Endothelial cell of umbilical vein (primary cell): ENCODE measurements at regions not wholly inside any gene's neighbourhood (a gene's known extent, or its start where the extent isn't known, plus 50 kb on each side); places are given as distances from the start of the nearest gene placed in this dataset.

Source experiments
- BruUV-seq: library from RNA; stranded (reverse); fragments of 400-500 nt; replicated peaks from 2 replicates; lab custom pipeline; 2021; lab: Mats Ljungman, UMichigan
- CTCF ChIA-PET: fragments of 300-600, 350-600 bp; sonication (Branson Sonifier 250); formaldehyde crosslinking; loops from one replicate; lab custom pipeline; 2021; ENCODE audit warnings: antibody characterized with exemption, inconsistent platforms; lab: Charles Lee
- POLR2A ChIA-PET: fragments of 300-600, 350-600 bp; sonication (Branson Sonifier 250); formaldehyde crosslinking; loops from one replicate; lab custom pipeline; 2021; ENCODE audit warnings: antibody characterized with exemption, inconsistent platforms; lab: Charles Lee
- DNase-seq: peaks from one replicate; pipeline ENCODE4 v3.0.0-alpha.2; 2011; ENCODE audit warnings: low read depth, low spot score
- FAIRE-seq: peaks from 2 replicates; lab custom pipeline; 2011; peaks lifted over from hg19 to GRCh38; lab: Jason Lieb, UNC
- H2AFZ ChIP-seq: 2 replicates; pipeline ENCODE4 v1.6.0; 2012; ENCODE audit warnings: low read depth, low read length, control low read depth, inconsistent platforms
- H3K27ac ChIP-seq: 2 replicates; pipeline ENCODE4 v1.5.1; 2011; ENCODE audit warnings: low read depth, mild to moderate bottlenecking, control low read depth, low read length, moderate library complexity; ENCODE audit not compliant: insufficient read depth
- H3K27me3 ChIP-seq, 2 experiments: 2 replicates each; pipeline versions ENCODE4 v1.6.0 to v1.6.1; 2011; ENCODE audit warnings: low read length in 2 of 2, mixed read lengths in 1 of 2; ENCODE audit not compliant: control insufficient read depth in 2 of 2, insufficient read depth in 2 of 2
- H3K36me3 ChIP-seq, 2 experiments: 2 replicates in 1 of 2; 3 replicates in 1 of 2; pipeline ENCODE4 v1.5.1; 2011; ENCODE audit warnings: low read length in 2 of 2, mild to moderate bottlenecking in 1 of 2, moderate library complexity in 1 of 2; ENCODE audit not compliant: control insufficient read depth in 2 of 2, insufficient read depth in 2 of 2; ENCODE audit errors: extremely low read depth in 1 of 2
- H3K4me1 ChIP-seq: 3 replicates; pipeline ENCODE4 v1.5.1; 2011; ENCODE audit warnings: mild to moderate bottlenecking, low read length; ENCODE audit not compliant: control insufficient read depth, insufficient read depth; ENCODE audit errors: extremely low read depth
- H3K4me2 ChIP-seq: 2 replicates; pipeline ENCODE4 v1.6.1; 2011; ENCODE audit warnings: low read length, control low read depth, mixed read lengths; ENCODE audit not compliant: insufficient read depth
- H3K4me3 ChIP-seq, 3 experiments: fragments of 200-600 bp in 1 of 3; sonication (generic), shearing (Covaris generic) in 1 of 3; replicated peaks in 1 of 3; 2 replicates each; pipeline ENCODE4 v1.5.1; 2011 to 2016; ENCODE audit warnings: control low read depth in 3 of 3, low read length in 3 of 3, mild to moderate bottlenecking in 2 of 3, inconsistent platforms in 1 of 3, low read depth in 1 of 3, moderate library complexity in 1 of 3; ENCODE audit not compliant: insufficient read depth in 1 of 3
- H3K79me2 ChIP-seq: 2 replicates; pipeline ENCODE4 v1.6.0; 2012; ENCODE audit warnings: low read length, inconsistent platforms; ENCODE audit not compliant: control insufficient read depth, insufficient read depth
- H3K9ac ChIP-seq: replicated peaks from 2 replicates; pipeline ENCODE3; 2011; ENCODE audit warnings: low read length, control low read depth; ENCODE audit not compliant: insufficient read depth; ENCODE audit errors: extremely low read depth
- H3K9me1 ChIP-seq: replicated peaks from 3 replicates; pipeline ENCODE4 v1.6.0; 2011; ENCODE audit warnings: mild to moderate bottlenecking, low read length; ENCODE audit not compliant: control insufficient read depth, insufficient read depth; ENCODE audit errors: extremely low read depth
- H3K9me3 ChIP-seq: replicated peaks from 2 replicates; pipeline ENCODE4 v1.5.1; 2012; ENCODE audit warnings: low read length, inconsistent platforms; ENCODE audit not compliant: control insufficient read depth, insufficient read depth
- H4K20me1 ChIP-seq: replicated peaks from 2 replicates; pipeline ENCODE3; 2011; ENCODE audit warnings: mild to moderate bottlenecking, low read length; ENCODE audit not compliant: control insufficient read depth, insufficient read depth; ENCODE audit errors: extremely low read depth
- EZH2 ChIP-seq: IDR thresholded peaks from 2 replicates; pipeline ENCODE4 v1.6.1; 2012; ENCODE audit warnings: borderline replicate concordance, low read depth, mild to moderate bottlenecking, moderate library complexity, low read length, inconsistent platforms; ENCODE audit not compliant: severe bottlenecking
- FOS ChIP-seq: IDR thresholded peaks from 2 replicates; pipeline ENCODE4 v1.6.1; 2011; ENCODE audit warnings: mild to moderate bottlenecking, low read length, moderate library complexity, borderline replicate concordance; ENCODE audit not compliant: insufficient read depth
- GATA2 ChIP-seq: IDR thresholded peaks from 2 replicates; pipeline ENCODE4 v1.7.0; 2011; ENCODE audit warnings: low read depth, mild to moderate bottlenecking, moderate library complexity, mixed read lengths, low read length; ENCODE audit not compliant: insufficient read length, insufficient read depth
- JUN ChIP-seq: IDR thresholded peaks from 2 replicates; pipeline ENCODE4 v1.6.1; 2011; ENCODE audit warnings: borderline replicate concordance, low read depth; ENCODE audit not compliant: insufficient read length, insufficient read depth
- MYC ChIP-seq: IDR thresholded peaks from one replicate; pipeline ENCODE4 v1.6.1; 2011; ENCODE audit warnings: mild to moderate bottlenecking, low read depth, low read length
- POLR2A ChIP-seq: IDR thresholded peaks from 2 replicates; pipeline ENCODE4 v1.6.1; 2012; ENCODE audit warnings: low read depth, mild to moderate bottlenecking, control low read depth, low read length
- POLR2AphosphoS5 ChIP-seq: IDR thresholded peaks from 2 replicates; pipeline ENCODE4 v1.6.1; 2012; ENCODE audit warnings: low read depth, mild to moderate bottlenecking, control low read depth, low read length, moderate library complexity; ENCODE audit not compliant: insufficient read depth
- dilution Hi-C: fragments of 300-500 bp; cut with MboI; formaldehyde crosslinking; loops from one replicate; pipeline ENCODE4 v1.15.0; 2019; ENCODE audit warnings: low sequenced_read_pairs; ENCODE audit not compliant: extremely low pct_ligation_motif_present
- intact Hi-C: fragments of 100-400 bp; cut with micrococcal nuclease; formaldehyde crosslinking; loops from one replicate; pipeline ENCODE4 v1.10.0; 2022
- TF ChIP-seq, protein P1 (sequence below): IDR thresholded peaks from 2 replicates; pipeline ENCODE4 v1.6.1; 2011; ENCODE audit not compliant: insufficient read depth, insufficient read length
- TF ChIP-seq, protein P2 (sequence below), 2 donors: IDR thresholded peaks; 1 replicate in 1 of 2; 2 replicates in 1 of 2; pipeline ENCODE4 v1.5.1; 2011; ENCODE audit warnings: low read length in 2 of 2, mild to moderate bottlenecking in 2 of 2, moderate library complexity in 2 of 2, control low read depth in 1 of 2, inconsistent platforms in 1 of 2, low read depth in 1 of 2; ENCODE audit not compliant: insufficient read depth in 1 of 2; ENCODE audit errors: extremely low read depth in 1 of 2

DNA sequence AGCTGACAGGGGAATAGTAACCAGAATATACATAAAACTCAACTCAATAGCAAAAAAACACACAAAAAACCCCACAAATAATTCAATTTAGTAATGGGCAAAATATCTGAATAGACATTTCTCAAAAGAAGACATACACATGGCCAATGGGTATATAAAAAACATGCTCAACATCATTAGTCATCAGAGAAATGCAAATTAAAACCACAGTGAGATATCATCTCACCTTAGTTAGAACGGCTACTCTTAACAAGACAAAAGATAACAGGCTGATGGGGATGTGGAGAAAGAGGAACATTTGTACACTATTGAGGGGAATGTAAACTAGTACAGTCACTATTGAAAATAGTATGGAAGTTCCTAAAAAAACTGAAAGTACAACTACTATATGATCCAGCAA lies 678.6 kb downstream of the MECOM start:
- no peaks in the 10 kb centered on the region for H4K20me1 ChIP-seq
- H3K4me3 ChIP-seq = no peak overlapping the region
- H3K27me3 ChIP-seq = no peaks in the 10 kb centered on the region
- H3K9me1 ChIP-seq = no peaks in the 10 kb centered on the region
- intact Hi-C loops (no loop called here), dilution Hi-C loops (no loop called here)
- no peaks in the 10 kb centered on the region for H3K79me2 ChIP-seq
- FAIRE-seq (no peak), DNase-seq (no peak)
- H3K4me2 ChIP-seq = no peak overlapping the region
- no peak overlapping the region for H2AFZ ChIP-seq
- no peak overlapping the region for H3K27ac ChIP-seq
- no peaks in the 10 kb centered on the region for H3K36me3 ChIP-seq
- H3K4me1 ChIP-seq = no peaks in the 10 kb centered on the region
- H3K9me3 ChIP-seq = no peaks in the 10 kb centered on the region
- no peak overlapping the region for H3K9ac ChIP-seq
- ChIA-PET POLR2A (no interaction called here), CTCF (interaction anchor here (1.0 kb wide), 1 partner anchor 8 kb away, joined by 3 read pairs; no protein-coding TSS in a partner anchor)
- BruUV-seq = no TSS peak
- TF ChIP-seq POLR2A (no peak), FOS (no peak), MYC (no peak), JUN (no peak), GATA2 (no peak), EZH2 (no peak), POLR2AphosphoS5 (no peak)
- TF ChIP-seq, protein P1, sequence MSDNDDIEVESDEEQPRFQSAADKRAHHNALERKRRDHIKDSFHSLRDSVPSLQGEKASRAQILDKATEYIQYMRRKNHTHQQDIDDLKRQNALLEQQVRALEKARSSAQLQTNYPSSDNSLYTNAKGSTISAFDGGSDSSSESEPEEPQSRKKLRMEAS = no peak
- TF ChIP-seq, protein P2, sequence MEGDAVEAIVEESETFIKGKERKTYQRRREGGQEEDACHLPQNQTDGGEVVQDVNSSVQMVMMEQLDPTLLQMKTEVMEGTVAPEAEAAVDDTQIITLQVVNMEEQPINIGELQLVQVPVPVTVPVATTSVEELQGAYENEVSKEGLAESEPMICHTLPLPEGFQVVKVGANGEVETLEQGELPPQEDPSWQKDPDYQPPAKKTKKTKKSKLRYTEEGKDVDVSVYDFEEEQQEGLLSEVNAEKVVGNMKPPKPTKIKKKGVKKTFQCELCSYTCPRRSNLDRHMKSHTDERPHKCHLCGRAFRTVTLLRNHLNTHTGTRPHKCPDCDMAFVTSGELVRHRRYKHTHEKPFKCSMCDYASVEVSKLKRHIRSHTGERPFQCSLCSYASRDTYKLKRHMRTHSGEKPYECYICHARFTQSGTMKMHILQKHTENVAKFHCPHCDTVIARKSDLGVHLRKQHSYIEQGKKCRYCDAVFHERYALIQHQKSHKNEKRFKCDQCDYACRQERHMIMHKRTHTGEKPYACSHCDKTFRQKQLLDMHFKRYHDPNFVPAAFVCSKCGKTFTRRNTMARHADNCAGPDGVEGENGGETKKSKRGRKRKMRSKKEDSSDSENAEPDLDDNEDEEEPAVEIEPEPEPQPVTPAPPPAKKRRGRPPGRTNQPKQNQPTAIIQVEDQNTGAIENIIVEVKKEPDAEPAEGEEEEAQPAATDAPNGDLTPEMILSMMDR (IDR thresholded peaks at IDR 0.05; ENCODE audit: extremely low read depth in 1 of 2, insufficient read depth in 1 of 2, low read depth in 1 of 2, low read length in 2 of 2) = no peak
